IMR-90 (cell line): ENCODE measurements at regions not wholly inside any gene's neighbourhood (a gene's known extent, or its start where the extent isn't known, plus 50 kb on each side); places are given as distances from the start of the nearest gene placed in this dataset.

Experiments used
- ATAC-seq: fragments of 200-7000 bp; cut with Tn5 transposase; 2 replicates; pipeline ENCODE4 v1.9.1; 2020; ENCODE audit warnings: low read depth, mild to moderate bottlenecking, moderate library complexity
- BruUV-seq: library from RNA; stranded (reverse); fragments of 400-500 nt; replicated peaks from 2 replicates; lab custom pipeline; 2021; lab: Mats Ljungman, UMichigan
- CTCF ChIA-PET: fragments of 300-600 bp; formaldehyde crosslinking; extraction: SDS; loops from one replicate; lab custom pipeline; 2021; ENCODE audit warnings: antibody characterized with exemption; lab: Yijun Ruan, JAX
- POLR2A ChIA-PET: fragments of 300-600 bp; sonication (Branson Sonifier 250); formaldehyde crosslinking; loops from one replicate; lab custom pipeline; 2022; ENCODE audit warnings: antibody characterized with exemption; ENCODE audit not compliant: unreplicated experiment; lab: Charles Lee
- DNase-seq: peaks from one replicate; pipeline ENCODE4 v3.0.0; 2013
- H2AFZ ChIP-seq: replicated peaks from 2 replicates; pipeline ENCODE3; 2013; ENCODE audit warnings: low read length, mild to moderate bottlenecking; ENCODE audit not compliant: poor library complexity
- H2AK5ac ChIP-seq: 2 replicates; pipeline ENCODE4 v1.6.1; 2013; ENCODE audit warnings: low read depth, low read length, inconsistent platforms
- H2AK9ac ChIP-seq: replicated peaks from 2 replicates; pipeline ENCODE3; 2013; ENCODE audit warnings: mild to moderate bottlenecking, low read depth, low read length, moderate library complexity; ENCODE audit not compliant: poor library complexity
- H2BK120ac ChIP-seq: 2 replicates; pipeline ENCODE4 v1.6.1; 2013; ENCODE audit warnings: low read depth, low read length, inconsistent platforms
- H2BK15ac ChIP-seq: 3 replicates; pipeline ENCODE4 v1.6.1; 2013; ENCODE audit warnings: low read depth, low read length, inconsistent platforms
- H2BK20ac ChIP-seq: 2 replicates; pipeline ENCODE4 v1.6.1; 2013; ENCODE audit warnings: low read depth, mild to moderate bottlenecking, inconsistent platforms, low read length, moderate library complexity
- H2BK5ac ChIP-seq: 2 replicates; pipeline ENCODE4 v1.6.1; 2013; ENCODE audit warnings: mild to moderate bottlenecking, low read depth, low read length, inconsistent platforms; ENCODE audit not compliant: poor library complexity, severe bottlenecking
- H3K14ac ChIP-seq: replicated peaks from 2 replicates; pipeline ENCODE4 v1.6.1; 2013; ENCODE audit warnings: low read depth, low read length, inconsistent platforms
- H3K18ac ChIP-seq: 2 replicates; pipeline ENCODE4 v1.6.1; 2013; ENCODE audit warnings: low read depth, low read length, control low read depth
- H3K23ac ChIP-seq: 2 replicates; pipeline ENCODE4 v1.6.1; 2013; ENCODE audit warnings: low read depth, low read length, inconsistent platforms
- H3K27ac ChIP-seq: 2 replicates; pipeline ENCODE4 v1.5.1; 2013; ENCODE audit warnings: mild to moderate bottlenecking, control low read depth, low read length; ENCODE audit not compliant: insufficient read depth
- H3K27me3 ChIP-seq: 2 replicates; pipeline ENCODE4 v1.6.1; 2013; ENCODE audit warnings: low read length; ENCODE audit not compliant: control insufficient read depth, insufficient read depth
- H3K36me3 ChIP-seq: 2 replicates; pipeline ENCODE4 v1.6.1; 2013; ENCODE audit warnings: low read length, mixed read lengths; ENCODE audit not compliant: control insufficient read depth, insufficient read depth
- H3K4ac ChIP-seq: 2 replicates; pipeline ENCODE4 v1.6.1; 2013; ENCODE audit warnings: low read depth, low read length, inconsistent platforms
- H3K4me1 ChIP-seq: 2 replicates; pipeline ENCODE4 v1.6.1; 2013; ENCODE audit warnings: low read length, mixed read lengths; ENCODE audit not compliant: control insufficient read depth, insufficient read depth
- H3K4me2 ChIP-seq: 2 replicates; pipeline ENCODE4 v1.6.1; 2013; ENCODE audit warnings: low read depth, mild to moderate bottlenecking, control low read depth, low read length, moderate library complexity
- H3K4me3 ChIP-seq: 2 replicates; pipeline ENCODE4 v1.5.1; 2013; ENCODE audit warnings: low read depth, mild to moderate bottlenecking, control low read depth, low read length, moderate library complexity; ENCODE audit not compliant: insufficient read depth
- H3K56ac ChIP-seq: 2 replicates; pipeline ENCODE4 v1.6.1; 2013; ENCODE audit warnings: low read length, inconsistent platforms; ENCODE audit not compliant: insufficient read depth; ENCODE audit errors: extremely low read depth
- H3K79me1 ChIP-seq, 2 experiments: 2 replicates each; pipeline ENCODE4 v1.6.1; 2013; ENCODE audit warnings: low read length in 2 of 2, inconsistent platforms in 1 of 2, low read depth in 1 of 2
- H3K9ac ChIP-seq: 2 replicates; pipeline ENCODE4 v1.6.1; 2013; ENCODE audit warnings: low read depth, low read length, control low read depth
- H3K9me1 ChIP-seq: 2 replicates; pipeline ENCODE4 v1.6.1; 2013; ENCODE audit warnings: low read length, inconsistent platforms; ENCODE audit not compliant: insufficient read depth
- H3K9me3 ChIP-seq: 2 replicates; pipeline ENCODE4 v1.6.1; 2013; ENCODE audit warnings: low read length; ENCODE audit not compliant: control insufficient read depth, insufficient read depth
- H4K20me1 ChIP-seq: 2 replicates; pipeline ENCODE4 v1.6.1; 2013; ENCODE audit warnings: low read length, inconsistent platforms; ENCODE audit not compliant: insufficient read depth
- H4K5ac ChIP-seq: 2 replicates; pipeline ENCODE4 v1.6.1; 2013; ENCODE audit warnings: mild to moderate bottlenecking, low read depth, low read length, control low read depth
- H4K8ac ChIP-seq, 2 experiments: 2 replicates each; pipeline ENCODE4 v1.6.1; 2013; ENCODE audit warnings: low read depth in 2 of 2, low read length in 2 of 2, control low read depth in 1 of 2, inconsistent platforms in 1 of 2
- H4K91ac ChIP-seq: 2 replicates; pipeline ENCODE4 v1.6.1; 2013; ENCODE audit warnings: low read depth, low read length, inconsistent platforms; ENCODE audit not compliant: insufficient read depth
- BHLHE40 ChIP-seq: fragments of 150-350 bp; IDR thresholded peaks from 2 replicates; pipeline ENCODE4 v1.6.1; 2016; ENCODE audit warnings: mild to moderate bottlenecking, low read depth, low read length
- CEBPB ChIP-seq: IDR thresholded peaks from 2 replicates; pipeline ENCODE4 v1.6.1; 2012; ENCODE audit warnings: low read depth, low read length, improper control_type of control experiment
- CTCF ChIP-seq: conservative IDR thresholded peaks from 2 replicates; pipeline ENCODE4 v1.5.1; 2012; ENCODE audit warnings: mild to moderate bottlenecking, low read depth, low read length, improper control_type of control experiment
- ELK1 ChIP-seq: fragments of 150-350 bp; IDR thresholded peaks from 2 replicates; pipeline ENCODE4 v1.6.1; 2016; ENCODE audit warnings: low read depth, mild to moderate bottlenecking, low read length, moderate library complexity, borderline replicate concordance
- FOS ChIP-seq: fragments of 150-350 bp; IDR thresholded peaks from 2 replicates; pipeline ENCODE4 v1.6.1; 2016; ENCODE audit warnings: low read depth, low read length
- MAFK ChIP-seq: IDR thresholded peaks from 2 replicates; pipeline ENCODE4 v1.6.1; 2012; ENCODE audit warnings: low read depth, low read length, improper control_type of control experiment
- MAZ ChIP-seq: IDR thresholded peaks from 2 replicates; pipeline ENCODE4 v1.6.1; 2012; ENCODE audit warnings: low read depth, mild to moderate bottlenecking, low read length, improper control_type of control experiment, moderate library complexity, borderline replicate concordance
- MXI1 ChIP-seq: IDR thresholded peaks from 2 replicates; pipeline ENCODE4 v1.6.1; 2012; ENCODE audit warnings: low read depth, mild to moderate bottlenecking, low read length, moderate library complexity, borderline replicate concordance
- NFE2L2 ChIP-seq: fragments of 150-350 bp; IDR thresholded peaks from 2 replicates; pipeline ENCODE4 v1.6.1; 2016; ENCODE audit warnings: low read depth, mild to moderate bottlenecking, low read length
- POLR2A ChIP-seq: IDR thresholded peaks from 2 replicates; pipeline ENCODE4 v1.6.1; 2012; ENCODE audit warnings: mild to moderate bottlenecking, low read depth, low read length
- RAD21 ChIP-seq: IDR thresholded peaks from 2 replicates; pipeline ENCODE4 v1.6.1; 2012; ENCODE audit warnings: low read length, improper control_type of control experiment
- RCOR1 ChIP-seq: IDR thresholded peaks from 2 replicates; pipeline ENCODE4 v1.6.1; 2012; ENCODE audit warnings: mild to moderate bottlenecking, low read length, improper control_type of control experiment; ENCODE audit not compliant: insufficient replicate concordance
- RFX5 ChIP-seq: IDR thresholded peaks from 2 replicates; pipeline ENCODE4 v1.8.0; 2012; ENCODE audit warnings: low read depth, mild to moderate bottlenecking, low read length, moderate library complexity
- SMC3 ChIP-seq: fragments of 150-350 bp; IDR thresholded peaks from 2 replicates; pipeline ENCODE4 v1.6.1; 2016; ENCODE audit warnings: low read depth, mild to moderate bottlenecking, antibody characterized with exemption, low read length, moderate library complexity
- WGBS, 2 experiments: methylation state at CpG; one replicate each; pipeline versions ENCODE4 v1.1.5 to v1.1.7; 2013; ENCODE audit warnings: missing lambda C conversion rate in 2 of 2; ENCODE audit not compliant: insufficient read length in 1 of 2; ENCODE audit errors: extremely low coverage in 2 of 2; 5-methylcytosine and 5-hydroxymethylcytosine counted together
- dilution Hi-C: fragments of 300-500 bp; cut with HindIII; formaldehyde crosslinking; loops from one replicate; pipeline ENCODE4 v1.14.3; 2018; ENCODE audit warnings: low sequenced_read_pairs; ENCODE audit not compliant: unreplicated experiment
- in situ Hi-C: fragments of 300-500 bp; cut with MboI; formaldehyde crosslinking; loops from 3 replicates; pipeline ENCODE4 v1.14.3; 2019; ENCODE audit warnings: low sequenced_read_pairs, inconsistent platforms, mixed read lengths
- intact Hi-C: fragments of 100-400 bp; cut with micrococcal nuclease; formaldehyde crosslinking; loops from 2 replicates; pipeline ENCODE4 v1.10.0; 2022

- H3K56ac ChIP-seq, result peak overlapping the region; percentile 35; the same call in 1 of the 2 replicates
- H2AK9ac ChIP-seq, result no peak overlapping the region
- peaks cover 15% of the 10 kb centered on the region for H3K4me1 ChIP-seq
- DNase-seq, result peak; percentile 86
- peak overlapping the region; percentile 71 for H2BK120ac ChIP-seq
- H3K9me1 ChIP-seq, result no peaks in the 10 kb centered on the region; the same call in 1 of the 2 replicates
- peak overlapping the region; percentile 50; the same call in 1 of the 2 replicates for H4K5ac ChIP-seq
- no peaks in the 10 kb centered on the region for H4K20me1 ChIP-seq
- intact Hi-C loops (loop anchor here (1.0 to 2.0 kb wide), 3 partner anchors 93 to 182 kb away; no protein-coding TSS in a partner anchor), in situ Hi-C loops (no loop called here), dilution Hi-C loops (no loop called here)
- peak overlapping the region; percentile 89 for H3K27ac ChIP-seq
- H4K91ac ChIP-seq, result peak overlapping the region; percentile 45
- no peak overlapping the region for H2AK5ac ChIP-seq
- ATAC-seq, result peak; percentile 73
- no peaks in the 10 kb centered on the region for H3K9me3 ChIP-seq
- H3K18ac ChIP-seq, result peak overlapping the region; percentile 67
- POLR2A ChIA-PET, result no interaction called here
- peaks cover 0 to 3% of the 10 kb centered on the region in 2 experiments; a peak in 1 of 4 replicates for H3K79me1 ChIP-seq
- no peaks in the 10 kb centered on the region for H3K36me3 ChIP-seq
- H3K4me2 ChIP-seq, result peak overlapping the region; percentile 64
- peak overlapping the region; percentile 44; the same call in 1 of the 2 replicates for H2BK20ac ChIP-seq
- CTCF ChIA-PET, result interaction anchor here (0.6 to 1.1 kb wide), 2 partner anchors 25 to 40 kb away, joined by 3 to 5 read pairs; no protein-coding TSS in a partner anchor
- peak overlapping the region; percentile 51; the same call in 2 of the 3 replicates for H2BK15ac ChIP-seq
- no peak overlapping the region for H2AFZ ChIP-seq
- 0 out of 2 replicates have a peak overlapping the region, but pooled peaks have one; percentile 4 for H3K14ac ChIP-seq
- peak overlapping the region; percentile 0 to 61; a peak in 3 of 4 replicates for H4K8ac ChIP-seq
- peak overlapping the region; percentile 93 for H2BK5ac ChIP-seq
- no peaks in the 10 kb centered on the region for H3K27me3 ChIP-seq
- BruUV-seq, result no TSS peak
- no peak overlapping the region for H3K4me3 ChIP-seq
- WGBS, 2 experiments, result no CpG with 5 or more reads among the region's 2 CpGs
- peak overlapping the region; percentile 44; the same call in 1 of the 2 replicates for H3K4ac ChIP-seq
- H3K9ac ChIP-seq, result peak overlapping the region; percentile 19; the same call in 1 of the 2 replicates
- H3K23ac ChIP-seq, result 0 out of 2 replicates have a peak overlapping the region, but pooled peaks have one; percentile 35
- TF ChIP-seq MAFK, result no peak
- TF ChIP-seq RFX5, result no peak
- no peak for TF ChIP-seq RCOR1
- TF ChIP-seq MAZ, result no peak
- TF ChIP-seq MXI1, result no peak
- no peak for TF ChIP-seq POLR2A
- no peak for TF ChIP-seq BHLHE40
- no peak for TF ChIP-seq NFE2L2
- TF ChIP-seq SMC3, result no peak
- no peak for TF ChIP-seq CTCF
- TF ChIP-seq FOS, result no peak; the same call in 1 of the 2 replicates
- 0 out of 2 replicates have a peak, but pooled peaks have one; percentile 3 for TF ChIP-seq RAD21
- TF ChIP-seq CEBPB, result peak; percentile 71
- no peak for TF ChIP-seq ELK1
These were observed 79.3 kb upstream of the CD28 start for GRCh38 chr2:203626952-203627681.
